Natural killer cell treated with Interleukin-12 subunit alpha and Interleukin-12 subunit beta and Interleukin-15 and Interleukin-18, amount 100 ng/mL, for 72 hours (primary cell): ENCODE measurements at regions not wholly inside any gene's neighbourhood (a gene's known extent, or its start where the extent isn't known, plus 50 kb on each side); places are given as distances from the start of the nearest gene placed in this dataset.

Experiments
- ATAC-seq, 2 donors: fragments of 150-1000 bp; cut with Tn5 transposase in 1 of 2; sonication (Bioruptor Pico), chemical (Tn5 transposase) in 1 of 2; 2 replicates each; pipeline ENCODE4 v1.10.0; 2021
- DNase-seq: peaks from one replicate; pipeline ENCODE4 v3.0.0; 2022; ENCODE audit warnings: low spot score
- H3K27ac Mint-ChIP-seq, 2 donors: 1 replicate in 1 of 2; 2 replicates in 1 of 2; pipeline ENCODE4 v1.8.0; 2022; ENCODE audit warnings: mixed read lengths in 2 of 2, mild to moderate bottlenecking in 1 of 2, moderate library complexity in 1 of 2
- H3K27me3 Mint-ChIP-seq, 2 donors: 1 replicate in 1 of 2; 2 replicates in 1 of 2; pipeline ENCODE4 v1.8.0; 2022; ENCODE audit warnings: mixed read lengths in 2 of 2
- H3K36me3 Mint-ChIP-seq: one replicate; pipeline ENCODE4 v1.8.0; 2022; ENCODE audit warnings: mixed read lengths
- H3K4me1 Mint-ChIP-seq, 2 donors: 1 replicate in 1 of 2; 2 replicates in 1 of 2; pipeline ENCODE4 v1.8.0; 2022; ENCODE audit warnings: low read depth in 2 of 2, mixed read lengths in 2 of 2, mild to moderate bottlenecking in 1 of 2
- H3K4me3 Mint-ChIP-seq: one replicate; pipeline ENCODE4 v1.8.0; 2022; ENCODE audit warnings: mixed read lengths
- H3K9me3 Mint-ChIP-seq: 2 replicates; pipeline ENCODE4 v1.8.0; 2022; ENCODE audit warnings: mixed read lengths

DNA sequence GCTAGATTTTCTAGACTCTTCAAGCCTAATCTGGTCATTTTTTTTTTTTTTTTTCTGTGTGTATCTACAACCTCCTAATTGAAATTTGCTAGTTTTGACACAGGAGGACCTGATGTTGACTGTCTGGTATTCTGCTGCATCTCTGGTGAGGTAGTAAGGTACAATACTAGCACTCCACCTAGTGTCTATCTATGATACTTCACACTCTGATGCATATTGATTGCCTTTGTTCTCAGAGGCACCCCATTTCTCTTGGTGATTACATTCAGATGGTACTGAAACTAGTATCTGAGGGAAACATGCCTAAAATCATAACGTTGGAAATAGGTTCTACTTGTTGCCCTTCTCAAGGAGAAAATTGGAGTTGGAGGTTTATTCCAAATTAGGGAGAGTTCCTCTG lies 930.5 kb upstream of the NOVA1 start:
- Mint-ChIP-seq H3K27me3 (no peaks in the 10 kb centered on the region), H3K9me3 (peaks cover 8% of the 10 kb centered on the region), H3K4me1 (no peaks in the 10 kb centered on the region), H3K4me3 (no peak overlapping the region), H3K36me3 (no peaks in the 10 kb centered on the region), H3K27ac (no peak overlapping the region)
- DNase-seq: no peak
- ATAC-seq: no peak

DNA sequence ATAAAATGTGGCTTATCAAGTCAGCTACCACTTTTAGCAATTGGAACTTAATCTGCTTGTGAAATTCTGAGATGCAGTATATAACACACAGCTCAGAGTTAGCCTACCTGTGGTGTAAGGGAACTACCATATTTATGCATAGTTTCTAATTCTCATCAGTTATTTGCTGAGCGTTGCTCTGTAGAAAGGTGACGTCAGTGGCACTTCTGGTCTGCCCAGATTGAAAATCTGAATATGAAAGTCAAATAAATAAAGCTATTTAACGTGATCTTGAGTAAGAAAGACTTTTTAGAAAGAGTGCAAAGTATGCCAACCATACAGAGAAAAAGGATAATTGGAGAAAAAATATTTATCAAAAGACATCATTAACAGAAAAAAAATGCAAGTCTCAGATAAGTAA lies 938.9 kb upstream of the NOVA1 start:
- no peak overlapping the region for H3K27ac Mint-ChIP-seq
- no peaks in the 10 kb centered on the region for H3K4me1 Mint-ChIP-seq
- ATAC-seq: no peak
- peaks cover 8% of the 10 kb centered on the region for H3K9me3 Mint-ChIP-seq
- no peak for DNase-seq
- H3K4me3 Mint-ChIP-seq: no peak overlapping the region
- H3K27me3 Mint-ChIP-seq: no peaks in the 10 kb centered on the region
- no peaks in the 10 kb centered on the region for H3K36me3 Mint-ChIP-seq

DNA sequence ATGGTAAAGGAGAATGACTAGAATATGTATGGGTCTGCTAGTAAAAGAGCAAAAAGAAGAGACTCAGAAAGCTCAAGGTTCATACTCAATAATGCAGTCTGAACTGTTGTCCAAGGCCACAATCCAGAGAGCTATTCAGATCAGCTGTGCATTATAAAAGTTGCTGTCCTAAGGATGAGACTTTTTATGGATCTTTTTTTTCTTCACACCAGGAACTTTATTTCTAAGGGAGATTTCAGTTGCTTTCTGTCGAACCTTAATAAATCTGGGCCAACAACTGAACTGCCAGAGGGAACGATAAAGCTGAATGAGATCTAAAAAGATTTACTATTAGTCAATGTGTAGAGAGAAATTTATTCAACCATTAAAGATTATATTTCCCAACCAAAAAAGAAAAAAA lies 948.3 kb upstream of the NOVA1 start:
- peaks cover 13% of the 10 kb centered on the region for H3K9me3 Mint-ChIP-seq
- H3K36me3 Mint-ChIP-seq: peaks cover 5% of the 10 kb centered on the region
- no peak overlapping the region for H3K4me3 Mint-ChIP-seq
- no peak overlapping the region for H3K27ac Mint-ChIP-seq
- no peak for DNase-seq
- H3K4me1 Mint-ChIP-seq: no peaks in the 10 kb centered on the region
- H3K27me3 Mint-ChIP-seq: no peaks in the 10 kb centered on the region
- ATAC-seq: no peak

DNA sequence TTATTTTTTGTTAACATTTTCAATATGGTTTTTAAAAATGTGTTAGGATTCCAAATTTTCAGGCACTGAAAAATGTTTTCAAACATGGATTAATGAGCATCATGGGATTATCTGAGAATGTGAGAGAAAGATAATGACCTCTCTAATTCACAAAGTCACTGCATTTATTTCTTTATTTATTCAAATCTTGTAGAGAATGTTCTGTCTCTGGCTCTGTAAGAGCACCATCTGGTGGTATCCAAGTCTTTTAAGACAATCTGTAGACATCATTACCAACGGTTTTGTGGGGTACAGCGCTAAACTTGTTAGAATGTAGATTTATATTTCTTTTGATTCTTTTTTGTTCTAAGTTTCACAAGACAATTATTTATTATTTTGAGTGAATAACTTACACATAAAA lies 956.0 kb upstream of the NOVA1 start:
- ATAC-seq (no peak), DNase-seq (no peak)
- no peaks in the 10 kb centered on the region for H3K36me3 Mint-ChIP-seq
- H3K4me3 Mint-ChIP-seq: no peak overlapping the region
- H3K27me3 Mint-ChIP-seq: no peaks in the 10 kb centered on the region
- H3K4me1 Mint-ChIP-seq: no peaks in the 10 kb centered on the region
- peaks cover 11% of the 10 kb centered on the region for H3K9me3 Mint-ChIP-seq
- no peak overlapping the region for H3K27ac Mint-ChIP-seq

DNA sequence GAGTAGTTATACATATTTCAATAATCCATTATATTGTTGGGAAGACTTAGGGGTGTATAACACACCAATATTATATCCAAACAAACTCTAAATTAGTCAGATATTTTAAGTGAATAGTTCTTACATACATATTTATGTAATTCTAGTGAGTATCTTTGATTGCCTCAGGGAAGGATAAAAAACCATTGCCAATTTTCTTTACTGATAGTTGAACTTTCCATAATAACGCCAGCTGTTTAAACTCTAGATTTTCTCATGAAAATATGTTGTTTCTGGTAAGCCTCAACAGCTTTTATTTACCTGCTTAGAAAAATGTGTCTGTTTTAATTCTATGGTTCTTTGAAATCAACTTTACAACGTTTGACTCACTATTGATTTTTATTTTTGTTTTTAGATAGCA lies 959.6 kb upstream of the NOVA1 start:
- no peak for ATAC-seq
- Mint-ChIP-seq H3K9me3 (peaks cover 4% of the 10 kb centered on the region), H3K4me3 (no peak overlapping the region), H3K4me1 (no peaks in the 10 kb centered on the region), H3K27me3 (no peaks in the 10 kb centered on the region), H3K27ac (no peak overlapping the region), H3K36me3 (no peaks in the 10 kb centered on the region)
- DNase-seq: no peak

DNA sequence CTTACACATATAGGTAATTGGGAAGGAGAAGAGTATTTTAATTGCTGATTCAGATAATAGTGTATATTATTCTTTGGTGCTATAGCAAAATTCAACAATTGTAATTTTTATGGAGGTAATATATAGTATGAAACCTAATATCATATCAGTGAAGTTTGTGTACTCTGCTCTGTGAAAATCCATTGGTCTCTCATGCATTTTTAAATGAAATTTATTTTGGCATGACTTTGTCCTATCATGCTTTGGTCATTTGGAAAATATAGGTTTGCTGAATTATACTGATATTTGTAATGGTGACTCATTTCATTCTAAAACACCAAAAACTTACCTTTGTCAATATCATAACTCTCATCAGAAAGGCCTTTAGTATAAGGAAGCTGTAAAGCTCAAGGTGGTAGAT lies 962.0 kb upstream of the NOVA1 start:
- no peak overlapping the region for H3K4me3 Mint-ChIP-seq
- no peaks in the 10 kb centered on the region for H3K27me3 Mint-ChIP-seq
- H3K27ac Mint-ChIP-seq: no peak overlapping the region
- DNase-seq (no peak), ATAC-seq (no peak)
- H3K36me3 Mint-ChIP-seq: no peaks in the 10 kb centered on the region
- no peaks in the 10 kb centered on the region for H3K4me1 Mint-ChIP-seq
- H3K9me3 Mint-ChIP-seq: peaks cover 4% of the 10 kb centered on the region

DNA sequence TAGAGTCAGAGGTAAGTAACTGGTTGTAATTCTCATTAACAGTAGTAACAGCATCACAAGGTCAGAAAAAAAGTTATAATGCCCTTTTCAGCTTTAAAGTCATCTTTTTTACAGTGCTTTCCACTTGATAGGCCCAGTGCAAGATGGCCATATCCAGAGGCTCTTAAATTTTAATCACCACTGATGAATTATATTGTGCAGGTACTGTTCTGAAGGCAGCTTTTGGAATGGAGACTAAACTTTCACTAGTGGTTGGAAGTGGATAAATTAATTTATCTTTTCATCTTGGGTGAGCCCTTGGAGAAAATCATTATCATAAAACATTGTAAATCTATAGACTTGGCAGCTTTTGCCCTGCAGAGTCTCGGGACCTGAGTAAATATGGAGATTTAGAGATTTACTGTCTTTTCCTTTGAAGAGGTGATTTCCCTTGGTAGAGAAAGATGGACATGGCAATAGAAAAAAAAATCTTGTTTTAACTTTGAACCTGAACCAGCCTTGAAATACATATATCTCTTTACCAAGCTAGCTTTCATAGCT lies 969.1 kb upstream of the NOVA1 start:
- H3K36me3 Mint-ChIP-seq: no peaks in the 10 kb centered on the region
- H3K4me3 Mint-ChIP-seq: no peak overlapping the region
- H3K27ac Mint-ChIP-seq: no peak overlapping the region
- ATAC-seq (no peak), DNase-seq (no peak)
- no peaks in the 10 kb centered on the region for H3K27me3 Mint-ChIP-seq
- peaks cover 6% of the 10 kb centered on the region for H3K9me3 Mint-ChIP-seq
- no peaks in the 10 kb centered on the region for H3K4me1 Mint-ChIP-seq

DNA sequence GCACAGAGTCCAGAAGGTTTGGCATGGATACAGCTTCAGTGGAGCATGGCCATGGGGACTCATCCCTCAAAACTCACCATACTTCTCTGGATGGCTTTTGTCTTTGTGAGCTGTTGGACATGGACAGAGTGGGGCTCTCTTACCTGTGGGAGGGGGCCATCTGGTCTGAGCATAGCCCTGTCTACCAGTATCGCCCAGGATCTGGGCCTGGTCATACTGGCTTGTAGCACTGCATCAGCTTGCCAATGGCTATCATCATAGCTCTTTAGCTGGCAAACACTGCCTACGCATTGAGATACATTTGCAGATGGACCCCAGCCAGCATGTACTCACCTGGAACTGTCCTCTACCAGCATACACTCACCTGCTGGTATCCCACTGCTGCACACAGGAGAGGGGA lies 975.2 kb upstream of the NOVA1 start:
- ATAC-seq: peak in 1 of 2 donors; percentile 28
- Mint-ChIP-seq H3K27me3 (no peaks in the 10 kb centered on the region), H3K27ac (no peak overlapping the region), H3K36me3 (peaks cover 14% of the 10 kb centered on the region), H3K4me1 (no peaks in the 10 kb centered on the region), H3K9me3 (peaks cover 30% of the 10 kb centered on the region), H3K4me3 (no peak overlapping the region)
- no peak for DNase-seq

DNA sequence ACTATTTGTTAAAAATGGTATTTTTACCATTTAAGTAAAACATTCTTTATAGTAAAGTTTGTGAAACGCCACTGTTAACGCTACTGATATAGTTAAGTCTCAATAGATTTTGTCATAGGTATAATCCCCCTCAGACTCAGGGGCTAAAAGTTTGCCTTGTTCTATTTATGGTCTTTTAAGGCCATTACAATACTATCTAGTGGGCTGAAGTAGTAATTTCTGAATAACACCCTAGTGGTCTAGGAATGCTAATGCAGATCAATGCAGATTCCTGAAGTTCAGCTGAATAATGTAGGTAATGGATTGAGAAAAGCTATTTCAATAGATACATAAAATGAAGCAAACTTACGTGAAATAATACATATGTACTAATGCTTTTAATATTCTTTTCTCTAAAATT lies 989.3 kb upstream of the NOVA1 start:
- DNase-seq: no peak
- no peaks in the 10 kb centered on the region for H3K27me3 Mint-ChIP-seq
- no peak for ATAC-seq

DNA sequence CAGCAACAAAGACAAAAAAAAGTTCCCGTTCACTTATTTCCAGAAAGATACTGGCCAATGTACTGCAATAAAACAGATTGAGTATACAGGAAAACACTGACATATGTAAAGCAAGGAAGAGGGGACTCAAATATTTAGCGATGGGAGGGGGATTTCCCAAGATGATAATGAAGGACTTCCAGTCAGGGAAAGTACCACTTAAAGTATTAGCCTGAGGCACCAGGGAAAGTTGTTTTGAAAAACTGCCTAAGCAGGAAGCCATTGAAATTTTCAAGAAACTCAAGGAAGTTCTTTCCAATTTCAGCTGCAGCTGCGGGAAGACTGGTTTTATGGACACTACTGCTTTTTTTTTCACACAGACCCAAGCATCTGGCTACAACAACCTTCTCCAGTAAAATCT lies 1007.4 kb upstream of the NOVA1 start:
- no peaks in the 10 kb centered on the region for H3K27me3 Mint-ChIP-seq
- peaks cover 9% of the 10 kb centered on the region for H3K9me3 Mint-ChIP-seq
- H3K4me1 Mint-ChIP-seq: no peaks in the 10 kb centered on the region
- ATAC-seq (no peak), DNase-seq (no peak)
- H3K4me3 Mint-ChIP-seq: no peak overlapping the region
- no peak overlapping the region for H3K27ac Mint-ChIP-seq
- H3K36me3 Mint-ChIP-seq: no peaks in the 10 kb centered on the region

More for the DNA sequence above, 989.3 kb upstream of the NOVA1 start:
- H3K9me3 Mint-ChIP-seq: peaks cover 10% of the 10 kb centered on the region
- no peak overlapping the region for H3K4me3 Mint-ChIP-seq
- H3K36me3 Mint-ChIP-seq: peaks cover 5% of the 10 kb centered on the region
- H3K27ac Mint-ChIP-seq: no peak overlapping the region
- no peaks in the 10 kb centered on the region for H3K4me1 Mint-ChIP-seq

DNA sequence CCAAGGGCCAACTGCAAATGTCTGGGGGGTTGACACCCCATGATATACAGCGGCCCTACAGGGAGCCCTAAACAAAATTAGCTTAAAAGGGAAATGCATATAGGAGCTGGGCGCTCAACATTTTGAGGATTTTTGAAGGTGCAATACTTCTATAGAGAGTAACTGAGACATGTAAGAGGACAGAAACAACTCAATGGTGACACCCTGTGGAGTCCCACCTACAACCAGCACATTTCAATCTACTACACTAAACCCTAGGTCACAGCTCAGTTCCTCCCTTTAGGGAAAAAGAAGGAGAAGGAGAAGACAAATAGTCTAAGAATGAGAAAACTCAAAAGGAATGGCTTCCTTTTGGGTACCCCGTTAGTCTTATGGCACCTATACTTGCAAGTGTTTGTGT lies 1010.5 kb upstream of the NOVA1 start:
- Mint-ChIP-seq H3K36me3 (no peaks in the 10 kb centered on the region), H3K9me3 (peaks cover 8% of the 10 kb centered on the region), H3K27me3 (no peaks in the 10 kb centered on the region), H3K27ac (no peak overlapping the region), H3K4me3 (no peak overlapping the region), H3K4me1 (no peaks in the 10 kb centered on the region)
- ATAC-seq (no peak), DNase-seq (no peak)

DNA sequence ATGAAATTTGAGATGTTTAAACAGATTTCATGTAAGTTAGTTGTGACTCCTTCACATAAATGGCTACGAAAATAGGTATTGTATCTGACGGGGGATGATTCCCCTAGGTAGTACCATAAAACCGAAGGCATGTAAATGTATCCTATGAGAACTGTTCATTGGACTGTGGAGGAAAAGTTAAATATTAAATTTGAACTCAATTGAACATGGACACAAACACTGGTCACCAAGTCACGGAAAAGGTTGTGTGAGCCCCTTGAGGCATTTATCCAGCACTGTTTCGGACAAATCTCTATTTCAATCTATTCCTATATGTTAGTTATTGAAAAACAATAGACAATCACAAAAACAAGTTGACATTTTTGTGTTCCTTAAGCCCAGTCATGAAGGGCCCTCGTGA lies 1014.3 kb upstream of the NOVA1 start:
- ATAC-seq: no peak
- Mint-ChIP-seq H3K9me3 (peaks cover 3% of the 10 kb centered on the region), H3K4me1 (no peaks in the 10 kb centered on the region), H3K36me3 (no peaks in the 10 kb centered on the region), H3K27ac (no peak overlapping the region), H3K4me3 (no peak overlapping the region), H3K27me3 (no peaks in the 10 kb centered on the region)
- no peak for DNase-seq

DNA sequence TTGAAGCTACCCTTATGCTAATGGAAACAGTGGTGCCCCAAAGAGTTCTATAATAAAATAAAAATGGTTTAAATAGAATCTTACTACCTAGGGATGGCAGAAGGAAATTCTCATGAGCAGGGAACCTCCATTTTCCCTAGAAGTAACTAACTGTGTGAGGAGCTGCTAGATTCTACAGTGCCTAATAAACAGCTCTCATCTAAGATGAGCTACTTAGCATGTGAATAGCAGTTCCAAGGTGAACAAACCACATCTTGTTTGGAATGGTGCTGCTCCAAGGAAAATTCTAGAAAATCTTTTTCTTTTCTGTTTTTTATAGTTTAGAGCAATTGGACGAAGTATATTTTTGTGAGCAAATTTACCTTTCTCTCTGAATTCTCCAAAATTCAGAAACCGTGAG lies 1015.3 kb upstream of the NOVA1 start:
- no peak overlapping the region for H3K27ac Mint-ChIP-seq
- H3K4me3 Mint-ChIP-seq: no peak overlapping the region
- no peaks in the 10 kb centered on the region for H3K27me3 Mint-ChIP-seq
- DNase-seq (no peak), ATAC-seq (no peak)
- H3K9me3 Mint-ChIP-seq: no peaks in the 10 kb centered on the region
- no peaks in the 10 kb centered on the region for H3K4me1 Mint-ChIP-seq
- no peaks in the 10 kb centered on the region for H3K36me3 Mint-ChIP-seq

DNA sequence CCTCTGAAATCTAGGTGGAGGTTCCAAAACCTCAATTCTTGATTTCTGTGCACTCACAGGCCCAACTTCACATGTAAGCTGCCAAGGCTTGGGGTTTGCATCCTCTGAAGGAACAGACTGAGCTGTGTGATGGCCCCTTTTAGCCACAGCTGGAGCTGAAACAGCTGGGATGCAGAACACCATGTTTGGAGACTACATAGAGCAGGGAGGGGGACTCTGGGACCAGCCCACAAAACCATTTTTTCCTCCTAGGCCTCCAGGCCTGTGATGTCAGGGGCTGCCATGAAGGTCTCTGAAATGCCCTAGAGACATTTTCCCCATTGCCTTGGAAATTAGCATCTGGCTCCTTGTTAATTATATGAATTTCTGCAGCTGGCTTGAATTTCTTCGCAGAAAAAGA lies 1025.9 kb upstream of the NOVA1 start:
- no peaks in the 10 kb centered on the region for H3K36me3 Mint-ChIP-seq
- no peaks in the 10 kb centered on the region for H3K4me1 Mint-ChIP-seq
- no peaks in the 10 kb centered on the region for H3K27me3 Mint-ChIP-seq
- H3K27ac Mint-ChIP-seq: no peak overlapping the region
- ATAC-seq: no peak
- no peak overlapping the region for H3K4me3 Mint-ChIP-seq
- H3K9me3 Mint-ChIP-seq: peaks cover 18% of the 10 kb centered on the region
- no peak for DNase-seq

DNA sequence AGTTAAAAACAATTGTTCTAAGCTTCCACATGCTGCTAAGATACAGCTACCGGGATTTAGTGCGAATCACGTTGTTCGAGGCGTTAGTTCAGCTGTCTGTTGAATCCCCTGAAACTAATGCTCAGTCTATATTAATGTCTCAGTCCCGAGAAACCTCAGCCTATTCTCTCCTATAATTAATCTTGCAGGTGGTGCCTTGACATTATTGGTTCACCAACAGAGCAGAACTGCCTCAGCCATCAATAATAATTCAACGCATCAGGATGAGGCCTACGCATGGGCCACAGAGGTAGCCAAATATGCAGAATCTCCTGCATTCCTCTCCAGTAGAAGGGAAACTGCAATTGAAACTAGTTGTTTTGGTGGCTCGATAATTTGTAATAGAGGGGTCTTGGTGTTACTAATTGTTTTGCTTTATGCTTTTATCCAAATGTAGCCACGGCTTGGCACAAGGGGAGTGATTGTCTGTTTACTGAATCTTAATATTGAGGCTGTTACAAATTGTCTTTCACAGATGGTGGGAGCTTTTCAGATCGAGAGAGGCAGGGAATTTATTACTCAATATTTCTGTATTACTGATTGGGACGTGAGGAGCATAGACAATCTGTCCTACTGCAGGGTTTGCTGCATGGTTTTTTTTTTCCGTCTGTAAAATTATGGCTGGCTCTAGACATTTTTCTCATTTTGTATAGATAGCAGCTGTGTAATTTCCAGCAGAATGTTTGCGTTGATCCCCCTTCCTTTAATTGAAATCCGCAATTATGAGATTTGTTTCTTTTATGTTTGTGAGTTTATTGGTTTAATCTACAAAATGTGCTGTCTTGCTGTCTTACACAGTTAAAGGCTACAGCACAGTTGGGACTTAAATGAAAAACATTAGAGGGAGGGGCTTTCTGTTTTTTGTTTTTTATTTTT lies 1036.5 kb upstream of the NOVA1 start:
- peaks cover 11% of the 10 kb centered on the region for H3K9me3 Mint-ChIP-seq
- no peaks in the 10 kb centered on the region for H3K36me3 Mint-ChIP-seq
- H3K27ac Mint-ChIP-seq: no peak overlapping the region

More for the DNA sequence above, 1036.5 kb upstream of the NOVA1 start:
- ATAC-seq (no peak), DNase-seq (no peak)
- no peaks in the 10 kb centered on the region for H3K27me3 Mint-ChIP-seq
- no peaks in the 10 kb centered on the region for H3K4me1 Mint-ChIP-seq
- no peak overlapping the region for H3K4me3 Mint-ChIP-seq
